ENCODE measurements at regions not wholly inside any gene's neighbourhood (a gene's known extent, or its start where the extent isn't known, plus 50 kb on each side); places are given as distances from the start of the nearest gene placed in this dataset.

GRCh38 chr5:4212981-4213819 lies 617.6 kb downstream of the IRX1 start:
- TF ChIP-seq CTCF (IDR thresholded peaks at IDR 0.05) (no peak), POLR2A (IDR thresholded peaks at IDR 0.05) (no peak)
- no peak overlapping the region for H3K4me3 ChIP-seq (ENCODE audit: low read depth, poor library complexity, severe bottlenecking)
- 67 to 78% methylated on average over 9 of the region's 9 CpGs for WGBS, 2 donors
- no peak for DNase-seq (ENCODE audit: low spot score in 2 of 2)
- intact Hi-C loops (cut with DNase I; ENCODE audit: low total_unique reads), result no loop called here

GRCh38 chr5:4215143-4215542 lies 619.5 kb downstream of the IRX1 start:
- intact Hi-C loops (cut with DNase I; ENCODE audit: low total_unique reads), result no loop called here
- TF ChIP-seq POLR2A (IDR thresholded peaks at IDR 0.05) (no peak), CTCF (IDR thresholded peaks at IDR 0.05) (no peak)
- no peak overlapping the region for H3K4me3 ChIP-seq (ENCODE audit: low read depth, poor library complexity, severe bottlenecking)
- no peak for DNase-seq (ENCODE audit: low spot score in 2 of 2)

GRCh38 chr5:4216142-4216541 lies 620.5 kb downstream of the IRX1 start:
- TF ChIP-seq POLR2A (IDR thresholded peaks at IDR 0.05) (no peak), CTCF (IDR thresholded peaks at IDR 0.05) (no peak)
- no peak for DNase-seq (ENCODE audit: low spot score in 2 of 2)
- WGBS, 2 donors, result 81 to 88% methylated on average over 3 of the region's 3 CpGs
- no peak overlapping the region for H3K4me3 ChIP-seq (ENCODE audit: low read depth, poor library complexity, severe bottlenecking)
- intact Hi-C loops (cut with DNase I; ENCODE audit: low total_unique reads), result no loop called here

GRCh38 chr5:4220016-4220415 lies 624.4 kb downstream of the IRX1 start:
- 92 to 93% methylated on average over 7 of the region's 7 CpGs for WGBS, 2 donors
- DNase-seq (ENCODE audit: low spot score in 2 of 2), result no peak
- H3K4me3 ChIP-seq (ENCODE audit: low read depth, poor library complexity, severe bottlenecking), result no peak overlapping the region
- intact Hi-C loops (cut with DNase I; ENCODE audit: low total_unique reads), result no loop called here
- TF ChIP-seq POLR2A (IDR thresholded peaks at IDR 0.05) (no peak), CTCF (IDR thresholded peaks at IDR 0.05) (no peak)

- no peak for DNase-seq (ENCODE audit: low spot score in 2 of 2)
- no peak overlapping the region for H3K4me3 ChIP-seq (ENCODE audit: low read depth, poor library complexity, severe bottlenecking)
- WGBS, 2 donors, result 39 to 51% methylated on average over 8 of the region's 8 CpGs
- intact Hi-C loops (cut with DNase I; ENCODE audit: low total_unique reads), result no loop called here
- no peak for TF ChIP-seq CTCF (IDR thresholded peaks at IDR 0.05)
- no peak for TF ChIP-seq POLR2A (IDR thresholded peaks at IDR 0.05)
These were observed 625.4 kb downstream of the IRX1 start for GRCh38 chr5:4221048-4221447.

GRCh38 chr5:4222147-4222546 lies 626.5 kb downstream of the IRX1 start:
- intact Hi-C loops (cut with DNase I; ENCODE audit: low total_unique reads), result no loop called here
- no peak for DNase-seq (ENCODE audit: low spot score in 2 of 2)
- WGBS, 2 donors, result 69% methylated on average over 6 of the region's 6 CpGs
- TF ChIP-seq POLR2A (IDR thresholded peaks at IDR 0.05), result no peak
- TF ChIP-seq CTCF (IDR thresholded peaks at IDR 0.05), result no peak
- H3K4me3 ChIP-seq (ENCODE audit: low read depth, poor library complexity, severe bottlenecking), result no peak overlapping the region
